HG03045 (cell line): ENCODE measurements at regions not wholly inside any gene's neighbourhood (a gene's known extent, or its start where the extent isn't known, plus 50 kb on each side); places are given as distances from the start of the nearest gene placed in this dataset.
A peak's percentile ranks its signal among the peaks of the same experiment; 100 is the strongest.

ENCODE experiments used
- ATAC-seq: cut with Tn5 transposase; IDR thresholded peaks from one replicate; pipeline ENCODE4 v1.9.1; 2021; ENCODE audit warnings: mild to moderate bottlenecking, moderate library complexity; ENCODE audit not compliant: unreplicated experiment

DNA sequence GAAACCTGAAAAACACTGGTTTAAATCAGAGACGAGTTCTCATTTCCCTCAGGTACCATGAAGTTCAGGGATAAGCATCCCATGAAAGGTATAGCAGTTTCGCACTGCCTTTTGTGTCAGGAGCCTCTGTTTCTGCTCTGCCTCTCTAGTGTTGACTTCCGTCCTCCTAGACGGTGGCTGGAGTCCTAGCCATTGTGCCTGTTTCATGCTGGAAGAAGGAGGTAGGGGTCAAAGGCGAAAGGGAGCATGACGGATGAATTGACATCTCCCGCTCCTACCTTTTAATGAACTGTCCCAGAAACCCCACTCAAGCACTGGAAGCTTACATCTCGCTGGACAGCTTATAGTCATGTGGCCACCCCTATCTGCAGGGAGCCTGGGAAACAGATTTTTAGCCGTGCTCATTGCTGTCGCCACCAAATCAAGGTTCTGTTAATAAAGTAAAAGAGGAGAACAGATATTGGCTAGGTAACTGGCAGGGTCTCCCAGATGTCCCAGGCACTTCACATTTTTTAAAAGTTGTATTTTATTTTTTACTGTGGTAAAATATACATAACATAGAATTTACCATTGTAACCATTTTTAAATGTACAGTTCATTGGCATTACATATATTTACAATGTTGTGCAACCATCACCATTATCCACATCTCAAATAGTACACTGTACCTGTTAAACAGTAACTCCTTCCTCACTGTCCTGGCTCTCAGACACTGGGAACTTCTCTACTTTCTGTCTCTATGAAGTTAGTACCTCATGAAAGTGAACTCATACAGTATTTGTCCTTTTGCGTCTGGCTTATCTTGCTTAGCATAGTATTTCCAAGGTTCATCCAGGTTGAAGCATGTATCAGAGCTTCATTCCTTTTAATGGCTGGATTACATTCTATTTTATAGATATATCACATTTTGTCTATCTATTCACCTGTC, 55.0 kb upstream of the CTLA4 start:
- ATAC-seq = no peak

DNA sequence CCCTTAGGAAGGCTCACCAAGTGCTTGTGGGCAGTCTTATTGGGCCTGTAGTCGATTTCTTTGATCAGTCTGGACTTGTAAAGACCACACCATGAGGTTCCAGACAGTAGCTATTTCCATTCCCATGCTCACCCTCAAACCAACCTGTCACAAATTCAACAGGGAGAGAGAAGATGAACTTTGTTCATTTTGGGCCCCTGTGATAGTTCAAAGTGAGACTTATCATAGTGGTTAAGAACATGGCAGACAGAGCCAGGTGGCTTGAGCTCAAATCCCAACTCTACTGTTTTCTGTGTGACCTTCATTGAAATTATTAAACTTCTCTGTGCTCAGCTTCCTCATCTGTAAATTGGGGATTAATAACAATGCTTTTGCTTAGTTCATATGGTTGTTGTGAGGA, 53.9 kb upstream of the CTLA4 start:
- no peak for ATAC-seq

DNA sequence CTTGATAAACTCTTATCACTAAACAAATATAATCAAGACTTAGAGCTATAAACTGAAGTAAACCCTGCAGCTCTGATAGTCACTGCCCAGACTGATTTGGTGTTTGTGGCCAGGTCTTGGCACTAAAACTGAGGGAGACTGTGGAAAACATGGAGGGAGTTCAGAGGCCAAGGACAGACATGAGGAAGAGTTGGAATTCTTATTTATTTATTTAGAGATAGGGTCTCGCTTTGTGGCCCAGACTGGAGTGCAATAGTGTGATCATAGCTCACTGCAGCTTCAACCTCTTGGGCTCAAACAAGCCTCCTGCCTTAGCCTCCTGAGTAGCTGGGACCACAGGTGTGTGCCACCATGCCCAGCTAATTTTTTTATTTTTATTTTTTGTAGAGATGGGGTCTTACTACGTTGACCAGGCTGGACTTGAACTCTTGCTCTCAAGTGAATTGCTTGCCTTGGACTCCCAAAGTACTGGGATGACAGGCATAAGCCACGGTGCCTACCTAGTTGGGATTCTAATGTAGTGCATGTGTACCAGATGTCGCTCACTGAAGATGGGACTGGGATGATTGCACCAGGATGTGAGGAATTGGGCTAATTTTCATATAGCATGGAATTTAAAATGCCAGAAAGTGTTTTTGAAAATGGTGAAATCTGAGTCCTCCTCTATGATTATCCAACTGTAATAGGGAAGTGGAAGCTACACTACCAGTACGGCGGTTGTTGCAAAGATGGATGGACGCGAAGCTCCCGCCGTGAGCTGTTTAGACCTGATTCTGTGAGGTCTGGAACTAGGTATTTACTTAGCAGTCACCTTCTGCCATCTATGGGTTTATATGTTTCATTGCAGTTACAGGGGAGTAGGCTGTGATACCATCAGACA, 52.7 kb upstream of the CTLA4 start:
- ATAC-seq = peak; percentile 83

DNA sequence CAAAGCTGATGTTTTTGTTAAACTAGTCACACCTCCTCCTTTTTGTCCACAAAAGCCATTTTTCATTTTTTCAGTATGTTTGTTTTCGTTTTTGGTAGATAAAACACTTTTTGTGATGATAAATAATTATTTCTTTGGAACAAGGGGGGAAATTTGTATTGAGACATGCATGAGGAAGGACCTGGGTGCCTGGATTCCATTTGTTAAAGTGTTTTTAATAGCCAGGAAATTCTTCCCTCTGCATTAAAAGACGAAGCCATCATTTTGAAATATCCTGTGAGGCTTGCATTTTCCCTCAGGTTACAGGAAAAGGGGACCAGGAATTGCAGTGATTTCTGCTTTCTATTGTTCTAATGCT, 52.1 kb upstream of the CTLA4 start:
- no peak for ATAC-seq

DNA sequence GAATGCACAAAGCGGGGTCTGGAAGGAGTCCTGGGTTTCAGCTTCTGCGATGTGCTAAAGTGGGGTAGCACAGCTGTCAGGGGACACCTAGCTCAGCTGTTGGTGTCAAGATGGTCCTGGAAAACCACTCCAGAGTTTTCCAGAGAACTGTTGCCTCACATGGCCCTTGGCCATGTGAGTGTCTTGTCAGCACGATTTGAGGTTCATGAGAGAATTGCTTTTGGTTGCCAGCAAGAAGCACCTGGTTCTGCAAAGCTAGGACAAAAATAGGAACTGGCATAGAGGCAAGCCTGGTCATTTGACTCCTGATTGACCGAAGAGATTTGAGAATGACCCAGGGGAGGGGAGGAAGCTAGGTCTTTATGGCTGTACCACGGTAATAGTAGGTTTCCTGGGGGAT, 50.4 kb upstream of the CTLA4 start:
- ATAC-seq = no peak
